ENCODE measurements at regions not wholly inside any gene's neighbourhood (a gene's known extent, or its start where the extent isn't known, plus 50 kb on each side); places are given as distances from the start of the nearest gene placed in this dataset.

- TF ChIP-seq, protein P1, sequence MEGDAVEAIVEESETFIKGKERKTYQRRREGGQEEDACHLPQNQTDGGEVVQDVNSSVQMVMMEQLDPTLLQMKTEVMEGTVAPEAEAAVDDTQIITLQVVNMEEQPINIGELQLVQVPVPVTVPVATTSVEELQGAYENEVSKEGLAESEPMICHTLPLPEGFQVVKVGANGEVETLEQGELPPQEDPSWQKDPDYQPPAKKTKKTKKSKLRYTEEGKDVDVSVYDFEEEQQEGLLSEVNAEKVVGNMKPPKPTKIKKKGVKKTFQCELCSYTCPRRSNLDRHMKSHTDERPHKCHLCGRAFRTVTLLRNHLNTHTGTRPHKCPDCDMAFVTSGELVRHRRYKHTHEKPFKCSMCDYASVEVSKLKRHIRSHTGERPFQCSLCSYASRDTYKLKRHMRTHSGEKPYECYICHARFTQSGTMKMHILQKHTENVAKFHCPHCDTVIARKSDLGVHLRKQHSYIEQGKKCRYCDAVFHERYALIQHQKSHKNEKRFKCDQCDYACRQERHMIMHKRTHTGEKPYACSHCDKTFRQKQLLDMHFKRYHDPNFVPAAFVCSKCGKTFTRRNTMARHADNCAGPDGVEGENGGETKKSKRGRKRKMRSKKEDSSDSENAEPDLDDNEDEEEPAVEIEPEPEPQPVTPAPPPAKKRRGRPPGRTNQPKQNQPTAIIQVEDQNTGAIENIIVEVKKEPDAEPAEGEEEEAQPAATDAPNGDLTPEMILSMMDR (IDR thresholded peaks at IDR 0.05; ENCODE audit: low read depth, low read length): no peak
- H3K4me3 ChIP-seq (ENCODE audit: low read depth, low read length): no peak overlapping the region
Observed at GRCh38 chr7:16300361-16300895, 120.9 kb downstream of the CRPPA start.

- TF ChIP-seq, protein P1 (IDR thresholded peaks at IDR 0.05; ENCODE audit: low read depth, low read length): no peak
- no peak overlapping the region for H3K4me3 ChIP-seq (ENCODE audit: low read depth, low read length)
Observed at GRCh38 chr7:16299853-16300252, 121.5 kb downstream of the CRPPA start.

DNA sequence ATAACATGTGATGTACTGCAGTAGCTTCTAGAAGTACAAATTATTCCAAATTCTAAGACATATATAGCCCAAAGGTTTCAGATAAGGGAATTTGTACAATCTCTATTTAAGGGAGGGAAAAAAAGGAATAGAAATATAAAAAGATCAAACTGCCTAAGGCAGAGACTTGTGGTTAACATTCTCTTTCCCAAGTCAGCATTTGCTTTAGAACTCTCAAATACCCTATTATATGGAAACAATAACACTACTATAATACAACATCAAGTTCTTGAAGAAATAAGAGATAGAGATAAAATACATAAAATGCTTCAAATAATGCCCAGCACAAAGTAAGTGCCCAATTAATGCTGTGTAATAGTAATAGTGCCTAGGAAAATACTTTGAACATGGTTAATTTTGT, 123.1 kb downstream of the CRPPA start:
- TF ChIP-seq, protein P1 (IDR thresholded peaks at IDR 0.05; ENCODE audit: low read depth, low read length): no peak
- H3K4me3 ChIP-seq (ENCODE audit: low read depth, low read length): no peak overlapping the region

DNA sequence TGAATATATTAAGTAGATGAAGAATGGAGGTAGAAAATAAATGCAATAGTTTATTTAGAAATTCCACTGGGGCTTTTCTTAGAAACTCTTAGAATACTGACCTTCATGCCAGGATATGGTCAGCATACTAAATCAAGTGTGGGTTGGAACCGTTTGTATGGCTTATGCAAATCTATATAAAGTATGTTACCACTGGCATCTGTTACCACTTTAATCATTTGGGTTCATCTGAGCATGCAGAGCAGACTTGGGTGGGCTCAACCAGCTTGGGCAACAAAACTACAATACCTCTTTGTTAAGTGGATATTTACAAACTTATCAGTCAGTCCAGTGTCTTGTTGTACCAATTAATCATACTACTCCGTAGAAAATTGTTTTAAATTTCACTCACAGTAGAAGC, 125.8 kb downstream of the CRPPA start:
- no peak overlapping the region for H3K4me3 ChIP-seq (ENCODE audit: low read depth, low read length)
- TF ChIP-seq, protein P1 (IDR thresholded peaks at IDR 0.05; ENCODE audit: low read depth, low read length): no peak

DNA sequence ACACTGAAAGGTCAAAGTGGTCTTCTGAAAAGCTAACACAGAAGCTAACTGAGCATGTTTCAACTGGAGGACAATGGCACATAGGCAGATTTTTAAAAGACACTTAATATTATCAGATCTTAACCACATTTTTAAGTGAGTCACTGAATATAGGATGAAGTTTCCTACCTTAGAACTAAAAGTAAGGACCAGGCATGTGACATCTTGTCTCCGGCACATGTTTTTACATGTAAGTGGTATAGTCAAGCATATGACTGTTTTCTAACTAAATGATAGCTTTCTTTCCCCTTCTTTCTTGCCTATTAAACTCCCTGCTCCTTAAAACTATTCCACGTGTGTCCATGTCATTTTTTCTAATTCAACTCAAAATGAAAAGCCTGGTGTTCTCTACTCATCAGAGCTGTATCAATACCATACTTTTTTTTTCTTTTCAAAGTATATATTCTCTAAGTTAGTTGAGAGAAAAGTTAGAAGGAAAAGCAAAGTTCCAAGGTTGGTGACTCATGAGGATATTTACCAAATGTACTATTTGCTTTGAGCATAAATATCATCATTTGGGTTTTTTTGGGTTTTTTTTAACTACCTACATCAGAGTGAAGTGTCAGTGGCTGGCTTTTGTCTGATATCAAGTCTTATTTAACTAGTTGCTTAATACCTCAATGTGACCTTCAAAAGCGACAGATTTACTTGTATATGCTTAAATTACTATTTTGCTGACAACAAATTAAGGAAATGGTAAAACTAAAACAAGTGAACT, 127.5 kb downstream of the CRPPA start:
- TF ChIP-seq, protein P1 (IDR thresholded peaks at IDR 0.05; ENCODE audit: low read depth, low read length): no peak
- no peak overlapping the region for H3K4me3 ChIP-seq (ENCODE audit: low read depth, low read length)

DNA sequence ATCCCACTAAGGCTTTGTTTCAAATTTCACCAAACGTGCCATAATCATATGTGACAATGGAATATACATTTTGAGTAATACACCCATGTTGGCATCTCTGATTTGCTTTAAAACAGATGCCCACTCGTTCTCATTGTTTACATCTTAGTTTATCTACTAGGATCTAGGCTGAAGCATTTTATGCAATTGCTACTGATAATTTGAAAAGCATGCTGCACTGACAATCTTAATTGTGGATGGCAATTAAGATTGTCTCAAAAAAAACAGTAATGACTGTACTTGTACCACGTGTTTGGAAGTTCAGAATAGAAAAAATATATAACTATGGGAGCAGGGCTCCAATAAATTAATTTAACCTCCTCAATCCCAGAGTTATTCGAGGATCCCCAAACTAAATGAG, 136.8 kb downstream of the CRPPA start:
- H3K4me3 ChIP-seq (ENCODE audit: low read depth, low read length): no peak overlapping the region
- TF ChIP-seq, protein P1 (IDR thresholded peaks at IDR 0.05; ENCODE audit: low read depth, low read length): no peak

- TF ChIP-seq, protein P1 (IDR thresholded peaks at IDR 0.05; ENCODE audit: low read depth, low read length): no peak
Observed at GRCh38 chr7:16278167-16278787, 143.1 kb downstream of the CRPPA start.

More at GRCh38 chr7:16278167-16278787, 143.1 kb downstream of the CRPPA start:
- no peak overlapping the region for H3K4me3 ChIP-seq (ENCODE audit: low read depth, low read length)
